ACHN (cell line): ENCODE measurements at regions not wholly inside any gene's neighbourhood (a gene's known extent, or its start where the extent isn't known, plus 50 kb on each side); places are given as distances from the start of the nearest gene placed in this dataset.

Experiments used
- DNase-seq: peaks from one replicate; pipeline ENCODE4 v3.0.0-alpha.2; 2015
- in situ Hi-C: cut with HindIII; loops from 2 replicates; pipeline ENCODE4 v1.10.0; 2017; ENCODE audit warnings: low sequenced_read_pairs, low pct_ligation_motif_present, low pct_unique_long_range_greater_than_20kb

DNA sequence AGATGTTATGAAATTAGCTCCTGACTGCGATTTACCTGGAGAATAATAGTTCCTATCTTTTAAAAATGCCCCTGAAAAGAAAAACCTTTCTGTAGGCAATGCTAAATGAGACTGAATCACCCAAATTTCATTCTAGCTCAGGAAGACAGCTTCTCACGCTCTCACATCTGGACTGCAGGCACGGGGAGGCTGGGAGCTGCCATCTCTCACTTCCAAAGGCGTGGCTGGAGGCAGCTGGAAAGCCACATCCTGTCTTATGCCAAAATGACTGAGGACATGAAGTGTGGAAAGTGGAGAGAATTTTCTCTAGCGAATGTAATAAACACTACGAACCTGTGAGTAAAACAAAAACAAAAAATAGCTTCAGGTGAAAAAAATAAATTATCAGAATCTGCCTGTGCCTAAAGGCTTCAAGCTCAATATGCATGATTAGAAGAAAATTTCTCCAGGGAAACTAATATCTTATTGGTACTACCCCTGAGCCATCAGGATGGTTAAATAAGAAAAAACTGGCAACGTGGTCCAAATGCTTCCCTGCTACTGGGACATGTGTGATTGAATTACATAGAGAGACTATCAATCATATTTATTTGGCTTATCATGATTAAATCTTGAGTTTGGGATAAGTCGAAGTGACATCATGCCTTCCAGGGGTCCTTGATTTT is 58.1 kb upstream of the UBL3 start:
- DNase-seq, result no peak
- in situ Hi-C loops, result no loop called here

- no peak for DNase-seq
- in situ Hi-C loops, result no loop called here
Measured at GRCh38 chr13:29907670-29908069, 57.3 kb upstream of the UBL3 start.

DNA sequence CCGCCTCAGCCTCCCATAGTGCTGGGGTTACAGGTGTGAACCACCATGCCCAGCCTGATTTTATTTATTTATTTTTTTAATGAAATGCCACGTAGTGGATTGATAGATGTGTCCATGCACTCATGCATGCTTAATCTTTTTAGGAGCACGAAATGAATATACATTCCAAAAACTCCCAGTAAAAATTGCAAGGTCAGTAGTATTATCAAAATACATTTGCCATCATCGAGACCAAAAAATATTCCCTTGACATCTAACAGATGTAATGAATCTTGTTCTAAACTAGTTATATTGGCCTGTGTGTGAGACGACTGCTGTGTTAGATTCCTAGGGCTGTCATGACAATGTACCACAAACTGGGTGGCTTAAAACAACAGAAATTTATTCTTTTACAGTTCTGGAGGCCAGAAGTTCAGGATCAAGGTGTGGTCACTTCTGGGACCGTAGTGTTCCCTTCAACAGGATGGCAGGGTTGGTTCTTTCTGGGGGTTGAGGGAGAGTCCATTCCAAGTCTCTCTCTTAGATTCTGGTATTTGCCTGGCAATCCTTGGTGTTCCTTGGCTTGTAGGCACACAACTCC is 56.1 kb upstream of the UBL3 start:
- DNase-seq, result no peak
- in situ Hi-C loops, result no loop called here

GRCh38 chr13:29905845-29906244 is 55.4 kb upstream of the UBL3 start:
- in situ Hi-C loops, result no loop called here
- no peak for DNase-seq

GRCh38 chr13:29903996-29904395 is 53.6 kb upstream of the UBL3 start:
- in situ Hi-C loops, result no loop called here
- DNase-seq, result no peak

- no peak for DNase-seq
- in situ Hi-C loops, result no loop called here
Measured at GRCh38 chr13:29903543-29903942, 53.1 kb upstream of the UBL3 start.

- no peak for DNase-seq
- in situ Hi-C loops, result no loop called here
Measured at GRCh38 chr13:29902632-29903305, 52.4 kb upstream of the UBL3 start.

DNA sequence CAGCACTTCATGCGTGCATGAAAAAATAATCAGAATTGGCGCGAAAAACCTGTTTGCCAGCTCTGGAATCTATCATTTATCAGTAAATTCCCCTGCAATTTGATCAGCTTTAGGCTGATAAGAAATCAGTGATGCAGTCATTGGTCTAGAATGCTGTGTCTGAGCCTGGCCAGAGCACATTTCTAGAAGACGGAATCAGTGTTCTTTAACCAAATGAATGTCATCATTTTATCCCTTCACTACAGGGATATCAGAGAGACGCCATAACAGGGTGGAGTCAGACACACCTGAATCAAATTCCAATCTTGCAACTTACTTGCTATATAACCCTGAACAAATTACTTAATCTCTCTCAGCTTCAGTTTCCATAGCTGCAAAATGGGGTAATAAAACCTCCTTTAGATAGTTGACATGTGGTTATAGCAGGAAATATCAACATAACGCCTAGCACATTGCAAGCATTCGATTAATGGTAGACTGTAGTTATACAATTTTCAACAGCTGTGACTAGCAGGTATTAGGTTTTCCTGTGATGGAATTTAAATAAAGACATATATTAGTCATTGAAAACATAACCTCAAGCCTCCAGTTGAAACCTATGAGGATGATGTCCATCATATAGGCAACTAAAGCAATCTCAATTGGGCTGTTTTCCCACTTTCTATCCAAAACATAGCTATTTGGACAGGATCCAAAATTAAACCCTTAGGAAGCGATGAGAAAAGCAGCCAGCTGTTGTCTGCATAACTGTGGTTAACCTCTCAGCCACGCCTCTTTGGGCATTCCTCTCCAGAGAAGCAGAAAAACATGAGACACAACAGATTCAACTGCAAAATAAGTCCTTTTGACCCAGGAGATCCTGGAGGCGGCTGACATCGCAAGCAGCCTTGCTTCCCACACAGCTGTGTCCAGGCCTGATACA is 51.6 kb upstream of the UBL3 start:
- in situ Hi-C loops, result no loop called here

More for the DNA sequence above, 51.6 kb upstream of the UBL3 start:
- peak; percentile 65 for DNase-seq
